ENCODE measurements at regions not wholly inside any gene's neighbourhood (a gene's known extent, or its start where the extent isn't known, plus 50 kb on each side); places are given as distances from the start of the nearest gene placed in this dataset.

DNA sequence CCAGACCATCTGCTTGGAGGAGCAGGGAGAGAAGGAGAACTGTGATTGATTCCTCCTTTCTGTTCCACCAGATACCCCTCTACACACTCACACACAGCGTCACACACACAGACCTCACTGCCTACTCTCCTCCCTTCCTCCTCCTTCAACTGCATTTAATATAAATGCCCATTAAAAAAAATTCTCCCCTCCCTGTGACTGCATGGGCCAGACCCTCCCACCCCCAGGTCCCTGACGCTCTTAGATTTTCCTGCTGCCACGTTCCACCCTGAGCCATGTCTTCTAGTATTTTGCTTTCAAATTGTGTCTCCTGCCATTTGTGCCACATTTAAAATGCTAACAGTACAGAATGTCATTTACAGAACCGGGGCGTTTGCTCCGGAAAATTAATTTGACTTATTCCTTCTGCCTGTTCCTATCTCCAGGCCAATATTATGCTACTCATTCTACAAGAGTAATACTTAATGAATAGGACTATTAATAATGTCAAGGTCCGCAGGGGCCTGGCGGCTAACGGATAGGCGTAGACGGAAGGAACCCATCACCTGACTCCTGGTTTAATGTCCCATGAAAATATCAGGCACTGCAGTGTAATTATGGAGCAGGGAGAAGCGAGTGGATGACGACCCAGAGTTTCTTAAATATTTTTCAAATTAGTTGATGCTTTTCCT lies 100.2 kb downstream of the MRM1 start:
- ATAC-seq (replicated peaks) (no peak), DNase-seq (no peak)
- Mint-ChIP-seq H3K4me3 (no peak overlapping the region), H3K27ac (no peak overlapping the region), H3K4me1 (ENCODE audit: low read depth in 2 of 2) (no peaks in the 10 kb centered on the region), H3K9me3 (no peaks in the 10 kb centered on the region), H3K27me3 (peaks cover 70 to 79% of the 10 kb centered on the region in 2 donors), H3K36me3 (ENCODE audit: insufficient read depth) (peaks cover 2% of the 10 kb centered on the region)

DNA sequence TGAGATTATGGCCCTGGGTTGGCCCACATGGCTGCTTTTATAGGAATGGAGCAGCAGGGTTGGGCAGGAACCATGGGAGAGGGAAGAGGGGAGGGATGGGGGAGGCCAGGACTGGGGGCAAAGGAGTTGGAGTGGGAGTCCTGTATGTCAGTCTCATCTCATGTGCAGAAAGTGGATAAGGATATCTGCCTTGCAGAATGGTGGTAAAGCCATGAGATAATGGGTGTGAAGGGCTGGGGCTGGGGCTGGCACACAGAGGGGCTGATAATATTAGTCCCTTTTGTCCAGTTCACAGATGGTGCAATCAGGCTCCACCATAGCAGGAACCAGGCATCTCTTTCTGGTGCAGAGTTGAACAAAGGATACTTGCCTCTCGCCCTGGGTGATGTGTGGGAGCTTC lies 101.3 kb downstream of the MRM1 start:
- Mint-ChIP-seq H3K27me3 (peaks cover 68 to 70% of the 10 kb centered on the region in 2 donors), H3K4me1 (ENCODE audit: low read depth in 2 of 2) (no peaks in the 10 kb centered on the region), H3K27ac (no peak overlapping the region), H3K4me3 (no peak overlapping the region), H3K9me3 (no peaks in the 10 kb centered on the region), H3K36me3 (ENCODE audit: insufficient read depth) (peaks cover 2% of the 10 kb centered on the region)
- ATAC-seq (replicated peaks) (no peak), DNase-seq (no peak)

DNA sequence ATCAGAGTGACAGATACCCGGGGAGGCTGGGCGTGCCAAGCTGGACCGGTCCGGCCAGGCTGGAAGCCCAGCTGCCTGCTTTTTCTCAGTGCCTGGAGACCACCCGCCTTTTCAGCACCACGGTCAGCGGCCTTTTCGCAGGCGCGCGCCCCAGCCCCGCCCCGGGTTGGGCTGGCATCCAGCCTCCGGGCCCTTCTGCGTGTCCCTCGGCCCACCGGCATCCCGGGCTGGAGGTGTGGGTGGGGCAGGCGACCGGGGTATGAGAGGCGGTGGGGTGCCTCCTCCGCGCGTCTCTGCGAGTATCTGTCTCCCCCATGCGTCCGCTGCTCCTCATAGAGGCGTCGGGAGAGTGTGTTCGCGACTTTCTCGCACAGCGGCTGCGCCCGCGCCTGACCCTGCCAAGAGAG lies 102.5 kb downstream of the MRM1 start:
- DNase-seq (peak; percentile 18 to 37 (median 35)), ATAC-seq (replicated peaks) (peak; percentile 49)
- H3K27me3 Mint-ChIP-seq, result peaks cover 58 to 62% of the 10 kb centered on the region in 2 donors
- no peaks in the 10 kb centered on the region for H3K4me1 Mint-ChIP-seq (ENCODE audit: low read depth in 2 of 2)
- no peaks in the 10 kb centered on the region for H3K9me3 Mint-ChIP-seq
- no peak overlapping the region for H3K27ac Mint-ChIP-seq
- H3K4me3 Mint-ChIP-seq, result no peak overlapping the region
- peaks cover 2% of the 10 kb centered on the region for H3K36me3 Mint-ChIP-seq (ENCODE audit: insufficient read depth)

DNA sequence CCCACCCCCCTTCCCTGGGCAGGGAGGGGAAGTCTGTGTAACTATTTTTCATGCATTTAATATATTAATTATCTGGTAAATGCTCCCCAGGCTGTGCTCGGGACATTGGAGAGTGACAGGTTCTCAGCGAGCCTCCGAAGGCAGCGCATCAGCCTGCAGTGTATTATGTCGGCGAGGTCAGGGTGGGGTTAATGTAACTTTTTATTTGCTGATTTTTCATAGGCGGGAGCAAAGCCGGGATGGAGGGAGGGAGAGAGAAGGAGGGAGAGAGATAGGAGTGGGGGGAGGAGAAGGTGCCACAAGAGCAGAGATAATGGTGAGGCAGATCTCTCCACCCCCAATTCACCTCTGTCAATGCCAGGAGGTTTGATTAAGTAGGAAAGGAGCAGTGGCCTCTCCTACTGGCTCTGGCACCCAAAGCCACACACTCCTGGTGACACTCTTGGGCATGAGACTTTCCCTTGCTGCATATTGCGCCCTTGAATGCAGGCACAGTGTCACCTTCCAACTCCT lies 104.0 kb downstream of the MRM1 start:
- Mint-ChIP-seq H3K36me3 (ENCODE audit: insufficient read depth) (peaks cover 2% of the 10 kb centered on the region), H3K27me3 (peaks cover 55 to 57% of the 10 kb centered on the region in 2 donors)
- ATAC-seq (replicated peaks), result no peak

DNA sequence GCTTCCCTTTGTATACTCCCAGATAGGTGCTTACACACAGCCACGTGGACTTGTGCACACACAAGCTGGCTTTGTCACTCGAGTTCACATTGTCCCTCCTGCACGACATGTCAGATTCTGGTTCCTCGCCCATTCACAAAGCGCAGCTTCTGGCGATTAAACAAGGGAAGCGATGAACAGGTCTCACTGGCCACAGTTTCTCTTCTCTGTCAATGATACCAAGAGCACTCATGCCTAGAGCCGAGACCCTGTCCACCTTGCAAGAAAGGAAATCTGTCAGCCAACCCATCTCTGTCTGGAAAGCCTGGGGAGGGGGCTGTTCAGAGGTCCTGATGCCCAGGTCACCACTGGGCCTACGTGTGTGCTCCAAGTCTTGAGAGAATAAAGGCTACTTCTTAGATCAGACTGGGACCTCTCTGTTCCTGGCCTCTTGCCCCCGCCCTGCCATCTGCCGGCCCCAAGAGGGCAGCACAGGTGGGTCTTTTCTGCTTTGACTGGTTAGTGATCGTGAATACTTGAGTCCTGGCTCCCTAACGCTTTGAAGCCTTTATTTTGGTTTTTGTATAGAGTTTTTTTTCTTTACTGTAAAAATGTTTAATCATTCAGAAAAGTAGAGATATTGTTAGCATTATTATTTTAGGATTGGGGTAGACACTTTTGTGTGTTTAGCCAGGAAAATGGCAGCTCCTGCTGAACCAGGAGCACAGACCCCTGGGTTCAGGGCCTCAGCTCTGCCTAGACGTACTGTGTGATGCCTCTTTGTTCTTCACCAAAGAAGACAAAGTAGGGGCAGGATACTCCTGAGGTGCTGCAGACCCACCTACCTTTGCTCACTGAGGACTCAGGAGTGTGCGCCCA lies 104.7 kb downstream of the MRM1 start:
- Mint-ChIP-seq H3K27ac (no peak overlapping the region), H3K4me1 (ENCODE audit: low read depth in 2 of 2) (no peaks in the 10 kb centered on the region), H3K36me3 (ENCODE audit: insufficient read depth) (peaks cover 2% of the 10 kb centered on the region), H3K9me3 (no peaks in the 10 kb centered on the region), H3K4me3 (no peak overlapping the region), H3K27me3 (peaks cover 48 to 50% of the 10 kb centered on the region in 2 donors)
- peak; percentile 74 for ATAC-seq (replicated peaks)
- peak; percentile 44 to 51 (median 48) for DNase-seq

More for the DNA sequence above, 104.0 kb downstream of the MRM1 start:
- no peaks in the 10 kb centered on the region for H3K4me1 Mint-ChIP-seq (ENCODE audit: low read depth in 2 of 2)
- no peaks in the 10 kb centered on the region for H3K9me3 Mint-ChIP-seq
- no peak for DNase-seq
- H3K27ac Mint-ChIP-seq, result no peak overlapping the region
- no peak overlapping the region for H3K4me3 Mint-ChIP-seq

DNA sequence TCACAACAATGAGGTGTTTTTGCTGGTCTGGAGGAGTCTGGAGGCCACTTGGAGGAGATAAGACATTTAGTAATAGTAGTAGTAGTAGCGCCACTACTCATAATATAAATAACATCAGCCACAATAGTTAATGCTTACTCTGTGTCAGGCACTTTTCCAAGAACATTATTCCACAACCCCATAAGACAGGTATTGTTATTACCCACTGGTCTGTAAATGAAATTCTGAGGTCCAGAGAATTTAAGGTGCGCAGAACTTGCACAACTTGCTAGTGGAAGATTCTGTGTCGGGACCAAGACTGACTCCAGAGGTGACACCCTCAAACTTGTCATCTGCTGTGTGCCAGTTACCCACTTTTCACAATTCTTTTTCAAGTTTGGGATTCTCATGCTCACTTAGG lies 106.5 kb downstream of the MRM1 start:
- Mint-ChIP-seq H3K36me3 (ENCODE audit: insufficient read depth) (no peaks in the 10 kb centered on the region), H3K4me3 (no peak overlapping the region), H3K9me3 (no peaks in the 10 kb centered on the region), H3K27ac (no peak overlapping the region), H3K27me3 (peaks cover 30 to 32% of the 10 kb centered on the region in 2 donors), H3K4me1 (ENCODE audit: low read depth in 2 of 2) (no peaks in the 10 kb centered on the region)
- no peak for DNase-seq
- ATAC-seq (replicated peaks), result no peak

DNA sequence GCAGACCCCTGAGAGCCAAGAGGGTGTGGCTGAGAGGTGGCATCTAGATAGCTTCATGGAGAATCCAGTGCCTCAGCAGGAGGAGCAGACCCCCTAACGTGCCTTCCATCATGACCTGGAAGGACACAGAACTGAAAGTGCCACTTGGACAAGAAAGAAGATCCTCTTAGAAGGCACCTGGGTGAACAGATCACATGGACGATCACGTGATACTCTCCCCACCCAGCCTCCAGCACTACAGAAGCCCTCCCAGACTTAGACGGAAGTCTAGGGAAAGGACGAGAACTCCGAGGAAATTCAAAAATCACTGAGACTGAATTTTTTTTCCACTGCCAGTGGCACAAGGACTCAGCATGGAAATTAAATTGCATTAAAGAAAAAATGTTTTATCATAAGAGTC lies 113.4 kb downstream of the MRM1 start:
- no peaks in the 10 kb centered on the region for H3K4me1 Mint-ChIP-seq (ENCODE audit: low read depth in 2 of 2)
- no peak overlapping the region for H3K27ac Mint-ChIP-seq
- peaks cover 13 to 23% of the 10 kb centered on the region in 2 donors for H3K27me3 Mint-ChIP-seq
- DNase-seq (no peak), ATAC-seq (replicated peaks) (no peak)
- H3K36me3 Mint-ChIP-seq (ENCODE audit: insufficient read depth), result no peaks in the 10 kb centered on the region
- no peaks in the 10 kb centered on the region for H3K9me3 Mint-ChIP-seq
- no peak overlapping the region for H3K4me3 Mint-ChIP-seq

DNA sequence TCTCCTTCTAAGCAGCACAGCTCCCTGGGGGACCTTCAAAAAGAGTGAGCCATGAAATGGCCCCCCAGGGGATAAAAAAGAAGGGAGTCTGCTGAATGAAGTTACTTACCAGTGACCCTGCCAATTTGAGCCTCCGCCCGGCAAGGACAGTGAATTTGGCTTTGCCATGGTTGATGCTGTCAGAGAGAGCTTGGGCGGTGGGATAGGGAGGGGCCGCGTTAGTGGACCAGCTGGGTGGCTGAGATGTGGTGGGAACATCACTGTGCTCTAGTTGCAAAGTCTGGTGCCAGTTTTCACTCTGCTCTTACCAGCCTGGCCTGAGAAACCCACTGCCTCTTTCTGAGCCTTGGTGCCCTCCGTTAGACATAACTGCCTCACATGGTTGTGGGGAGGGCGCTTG lies 114.6 kb downstream of the MRM1 start:
- no peak overlapping the region for H3K27ac Mint-ChIP-seq
- peaks cover 13 to 23% of the 10 kb centered on the region in 2 donors for H3K27me3 Mint-ChIP-seq
- no peak overlapping the region for H3K4me3 Mint-ChIP-seq
- no peak for DNase-seq
- no peak for ATAC-seq (replicated peaks)
- H3K4me1 Mint-ChIP-seq (ENCODE audit: low read depth in 2 of 2), result no peaks in the 10 kb centered on the region
- peaks cover 3% of the 10 kb centered on the region for H3K36me3 Mint-ChIP-seq (ENCODE audit: insufficient read depth)
- H3K9me3 Mint-ChIP-seq, result no peaks in the 10 kb centered on the region

DNA sequence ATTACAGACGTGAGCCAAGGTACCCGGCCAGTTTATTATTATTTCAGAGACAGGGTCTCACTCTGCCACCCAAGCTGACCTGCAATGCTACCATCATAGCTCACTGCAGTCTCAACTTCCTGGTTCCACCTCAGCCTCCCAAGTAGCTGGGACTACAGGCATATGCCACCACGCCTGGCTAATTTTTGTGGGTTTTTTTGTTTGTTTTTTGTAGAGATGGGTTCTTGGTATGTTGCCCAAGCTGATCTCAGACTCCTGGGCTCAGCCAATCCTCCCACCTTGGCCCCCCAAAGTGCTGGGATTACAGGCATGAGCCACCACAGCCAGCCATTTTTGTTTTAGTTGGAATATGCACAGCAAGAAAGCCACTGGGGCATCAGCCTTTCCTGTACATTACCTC lies 115.7 kb downstream of the MRM1 start:
- no peak for ATAC-seq (replicated peaks)
- Mint-ChIP-seq H3K9me3 (no peaks in the 10 kb centered on the region), H3K27me3 (peaks cover 13 to 23% of the 10 kb centered on the region in 2 donors), H3K36me3 (ENCODE audit: insufficient read depth) (peaks cover 3% of the 10 kb centered on the region), H3K27ac (no peak overlapping the region), H3K4me1 (ENCODE audit: low read depth in 2 of 2) (peaks cover 8 to 10% of the 10 kb centered on the region in 2 donors), H3K4me3 (no peak overlapping the region)
- no peak for DNase-seq

DNA sequence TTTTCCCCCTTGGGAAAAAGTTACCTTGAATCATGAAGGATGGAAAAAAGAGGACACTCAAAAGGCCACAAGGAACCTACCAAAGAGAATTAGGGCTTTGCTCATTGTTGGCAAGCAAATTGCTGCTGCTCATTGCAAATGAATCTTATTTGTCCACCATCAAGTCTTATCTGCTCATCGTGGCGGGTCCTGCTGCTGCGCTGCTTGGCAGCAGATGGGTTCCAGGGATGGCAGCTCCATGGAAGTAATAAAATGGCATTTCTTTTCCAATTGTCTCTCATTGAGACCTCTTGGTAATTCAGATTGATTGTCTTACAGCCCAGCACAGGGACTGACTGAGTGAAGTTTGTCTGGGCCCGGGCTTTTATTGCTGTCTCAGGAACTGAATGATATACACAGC lies 118.7 kb downstream of the MRM1 start:
- DNase-seq, result no peak
- H3K27ac Mint-ChIP-seq, result peak overlapping the region in 1 of 2 donors; percentile 93
- H3K4me3 Mint-ChIP-seq, result peak overlapping the region in 1 of 2 donors; percentile 37
- H3K36me3 Mint-ChIP-seq (ENCODE audit: insufficient read depth), result peaks cover 11% of the 10 kb centered on the region
- no peaks in the 10 kb centered on the region for H3K9me3 Mint-ChIP-seq
- H3K27me3 Mint-ChIP-seq, result peaks cover 13 to 15% of the 10 kb centered on the region in 2 donors
- H3K4me1 Mint-ChIP-seq (ENCODE audit: low read depth in 2 of 2), result peaks cover 25 to 32% of the 10 kb centered on the region in 2 donors
- no peak for ATAC-seq (replicated peaks)

DNA sequence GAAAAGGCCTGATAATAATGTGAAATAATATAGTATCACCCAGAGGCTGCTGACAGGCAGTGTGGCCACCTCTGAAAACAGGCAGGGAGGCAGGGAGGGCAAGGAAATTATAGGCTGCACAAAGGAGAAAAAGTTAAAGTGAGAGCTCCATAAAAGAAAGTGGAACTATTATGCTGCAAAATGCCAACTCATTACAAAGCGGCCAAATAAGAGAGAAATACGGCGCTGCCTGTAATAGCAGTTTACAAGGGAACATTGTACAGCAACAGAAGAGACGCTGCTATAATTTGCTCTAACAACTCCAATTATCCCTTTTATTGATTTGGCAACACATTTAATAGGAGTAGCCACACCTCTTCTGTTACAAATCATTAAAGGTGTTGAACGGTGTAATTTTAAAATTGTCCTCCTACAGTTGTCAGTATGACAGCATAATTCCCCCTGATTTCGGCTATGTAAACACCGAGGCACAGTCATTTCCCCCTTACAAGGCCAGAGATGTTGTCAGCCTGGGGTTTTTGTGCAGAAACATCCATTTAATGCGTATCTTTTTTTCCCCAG lies 120.3 kb downstream of the MRM1 start:
- peak in 1 of 3 experiments; percentile 7 for DNase-seq
- peaks cover 13 to 15% of the 10 kb centered on the region in 2 donors for H3K27me3 Mint-ChIP-seq
- no peaks in the 10 kb centered on the region for H3K9me3 Mint-ChIP-seq
- H3K36me3 Mint-ChIP-seq (ENCODE audit: insufficient read depth), result peaks cover 13% of the 10 kb centered on the region
- H3K27ac Mint-ChIP-seq, result peak overlapping the region; percentile 85 to 93
- peak; percentile 20 for ATAC-seq (replicated peaks)
- peak overlapping the region; percentile 67 to 82 for H3K4me3 Mint-ChIP-seq
- H3K4me1 Mint-ChIP-seq (ENCODE audit: low read depth in 2 of 2), result peaks cover 38 to 43% of the 10 kb centered on the region in 2 donors

DNA sequence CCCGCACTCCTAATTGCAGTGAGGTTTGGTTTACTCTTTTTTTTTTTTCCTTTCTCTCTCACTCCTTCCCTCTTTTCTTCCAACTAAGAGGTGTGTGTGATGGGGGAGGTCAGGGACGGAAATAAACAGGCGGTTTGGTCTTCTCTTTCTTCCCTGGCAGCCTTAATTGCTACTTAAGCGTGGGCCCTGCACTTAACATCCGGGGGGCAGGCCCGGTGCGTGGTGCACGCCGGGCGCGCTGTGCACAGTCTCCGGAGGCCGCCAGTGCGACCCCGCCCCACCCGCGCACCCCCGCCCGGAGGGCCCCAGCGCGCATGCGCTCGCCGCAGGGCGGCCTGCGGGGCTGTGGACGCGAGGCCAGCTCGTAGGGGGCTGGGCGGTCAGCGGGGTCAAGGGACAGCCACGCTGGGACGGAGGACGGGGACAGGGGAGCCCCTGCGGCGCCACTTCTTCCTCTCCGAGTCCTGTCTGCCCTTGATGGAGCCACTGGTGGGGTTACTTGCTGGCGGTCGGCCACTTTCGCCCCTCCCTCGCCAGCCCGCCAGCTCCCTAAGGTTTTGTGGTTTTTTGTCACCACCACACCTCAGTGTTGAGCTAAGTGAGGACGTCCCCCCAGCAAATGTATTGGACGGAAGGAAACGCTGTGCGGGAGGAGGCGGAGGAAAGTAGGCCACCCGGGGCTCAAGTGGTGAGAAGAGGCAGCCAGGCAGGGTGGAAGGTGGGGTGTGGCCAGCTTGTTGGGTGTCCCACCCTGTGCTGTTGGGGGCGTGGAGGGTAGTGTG lies 120.9 kb downstream of the MRM1 start:
- DNase-seq, result peak; percentile 62 to 68 (median 63)
- peak; percentile 85 for ATAC-seq (replicated peaks)
- Mint-ChIP-seq H3K27me3 (peaks cover 13 to 14% of the 10 kb centered on the region in 2 donors), H3K4me3 (peak overlapping the region; percentile 67 to 82), H3K27ac (peak overlapping the region; percentile 85 to 93), H3K4me1 (ENCODE audit: low read depth in 2 of 2) (peaks cover 40 to 48% of the 10 kb centered on the region in 2 donors), H3K36me3 (ENCODE audit: insufficient read depth) (peaks cover 13% of the 10 kb centered on the region), H3K9me3 (no peaks in the 10 kb centered on the region)

DNA sequence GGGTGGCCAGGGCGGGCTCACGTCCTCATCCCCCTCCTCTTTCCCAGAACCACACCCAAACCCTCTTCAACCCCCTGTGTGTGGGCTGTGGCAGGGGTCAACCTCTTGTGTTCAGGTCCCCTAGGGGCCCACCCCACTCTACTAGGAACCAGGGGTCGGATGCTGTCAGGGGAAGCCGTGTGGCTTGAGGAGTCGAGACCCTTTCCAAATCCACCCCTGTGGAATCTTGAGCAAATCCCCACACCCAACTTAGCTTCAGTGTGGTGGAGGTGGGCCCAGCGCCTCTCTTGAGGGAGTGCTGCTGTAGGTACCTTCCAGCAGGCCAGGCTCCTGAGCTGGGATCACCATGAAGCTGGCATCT lies 121.5 kb downstream of the MRM1 start:
- no peak for DNase-seq
- Mint-ChIP-seq H3K36me3 (ENCODE audit: insufficient read depth) (peaks cover 13% of the 10 kb centered on the region), H3K27ac (peak overlapping the region; percentile 85 to 93), H3K27me3 (peaks cover 8% of the 10 kb centered on the region in 2 donors), H3K9me3 (no peaks in the 10 kb centered on the region), H3K4me1 (ENCODE audit: low read depth in 2 of 2) (peaks cover 40 to 52% of the 10 kb centered on the region in 2 donors), H3K4me3 (peak overlapping the region; percentile 67 to 82)
- no peak for ATAC-seq (replicated peaks)
